ENCODE measurements at regions not wholly inside any gene's neighbourhood (a gene's known extent, or its start where the extent isn't known, plus 50 kb on each side); places are given as distances from the start of the nearest gene placed in this dataset.
A peak's percentile ranks its signal among the peaks of the same experiment; 100 is the strongest.

GRCh38 chr11:134702827-134703226, 290.8 kb upstream of the B3GAT1 start (continued):
- TF ChIP-seq BORCS8-MEF2B (CRISPR knock-in tag; IDR thresholded peaks at IDR 0.05), result no peak

DNA sequence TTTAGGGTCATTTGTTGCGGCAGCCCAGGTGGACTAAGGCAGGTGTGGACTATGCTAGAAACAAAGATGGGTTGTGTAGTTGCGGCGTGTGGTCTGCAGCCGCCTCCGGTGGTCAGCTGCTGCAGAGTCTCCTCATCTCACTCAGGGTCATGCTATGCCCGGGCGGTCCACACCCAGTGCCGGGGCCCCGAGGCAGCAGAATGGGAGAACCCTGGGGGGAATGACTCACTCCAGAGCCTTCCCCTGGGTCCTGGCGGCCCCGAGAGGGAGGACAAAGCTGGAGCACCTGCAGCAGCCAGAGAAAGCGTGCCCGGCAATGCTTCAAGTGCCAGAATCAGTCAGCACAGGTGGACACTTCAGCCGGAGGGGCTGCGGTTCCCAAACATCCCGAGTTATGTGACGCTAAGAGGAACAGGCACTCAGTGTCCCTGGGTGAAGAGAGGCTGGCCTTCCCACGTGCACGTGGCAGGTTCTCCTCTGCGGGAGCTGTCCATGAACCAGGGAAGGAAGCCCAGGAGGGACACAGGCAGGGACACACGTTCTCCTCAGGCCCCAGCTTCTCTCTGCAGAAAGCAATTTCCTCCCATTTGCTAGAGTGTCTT, 289.6 kb upstream of the B3GAT1 start:
- DNase-seq (ENCODE audit: low spot score) (no peak), FAIRE-seq (no peak), ATAC-seq (no peak)
- CTCF ChIA-PET (ENCODE audit: low intra/inter-chr PET ratio, low total read pairs), result no interaction called here
- TF ChIP-seq ZNF263 (CRISPR knock-in tag; IDR thresholded peaks at IDR 0.05), result peak; percentile 40; the same call in 1 of the 2 replicates
- TF ChIP-seq ETV6 (CRISPR knock-in tag; conservative IDR thresholded peaks at IDR 0.05), result no peak
- no peak overlapping the region for H3K27ac ChIP-seq (ENCODE audit: extremely low read length, insufficient read depth, low read length)
- H3K4me1 ChIP-seq (ENCODE audit: insufficient read depth, low read length), result no peaks in the 10 kb centered on the region
- WGBS (ENCODE audit: low lambda C conversion rate), result 8% methylated on average over 5 of the region's 21 CpGs
- H3K4me2 ChIP-seq (ENCODE audit: low read depth, low read length), result no peak overlapping the region
- no peak overlapping the region for H3K9ac ChIP-seq (ENCODE audit: insufficient read depth, low read depth, low read length)
- peaks cover 0 to 8% of the 10 kb centered on the region in 2 experiments; a peak in 1 of 5 replicates for H3K27me3 ChIP-seq (ENCODE audit: control insufficient read depth in 1 of 2, insufficient read depth in 2 of 2, low read length in 2 of 2)
- H4K20me1 ChIP-seq (ENCODE audit: insufficient read depth, low read length), result no peaks in the 10 kb centered on the region
- no peaks in the 10 kb centered on the region for H3K36me3 ChIP-seq (replicated peaks in 1 of 2; ENCODE audit: control insufficient read depth in 1 of 2, insufficient read depth in 2 of 2, low read length in 2 of 2)
- H3K9me3 ChIP-seq (ENCODE audit: low read length), result no peaks in the 10 kb centered on the region
- POLR2A ChIA-PET, result no interaction called here
- intact Hi-C loops (cut with micrococcal nuclease; ENCODE audit: unreplicated experiment), result no loop called here
- H2AFZ ChIP-seq (ENCODE audit: low read length), result no peak overlapping the region
- no peak overlapping the region for H3K4me3 ChIP-seq (replicated peaks in 1 of 3; ENCODE audit: insufficient read depth in 1 of 3, low read depth in 2 of 3, low read length in 3 of 3)
- H3K79me2 ChIP-seq (ENCODE audit: insufficient read depth, low read length), result no peaks in the 10 kb centered on the region
- no TSS peak for BruUV-seq (replicated peaks)
- in situ Hi-C loops (cut with HindIII; ENCODE audit: extremely low pct_ligation_motif_present, low pct_unique_long_range_greater_than_20kb), result no loop called here

DNA sequence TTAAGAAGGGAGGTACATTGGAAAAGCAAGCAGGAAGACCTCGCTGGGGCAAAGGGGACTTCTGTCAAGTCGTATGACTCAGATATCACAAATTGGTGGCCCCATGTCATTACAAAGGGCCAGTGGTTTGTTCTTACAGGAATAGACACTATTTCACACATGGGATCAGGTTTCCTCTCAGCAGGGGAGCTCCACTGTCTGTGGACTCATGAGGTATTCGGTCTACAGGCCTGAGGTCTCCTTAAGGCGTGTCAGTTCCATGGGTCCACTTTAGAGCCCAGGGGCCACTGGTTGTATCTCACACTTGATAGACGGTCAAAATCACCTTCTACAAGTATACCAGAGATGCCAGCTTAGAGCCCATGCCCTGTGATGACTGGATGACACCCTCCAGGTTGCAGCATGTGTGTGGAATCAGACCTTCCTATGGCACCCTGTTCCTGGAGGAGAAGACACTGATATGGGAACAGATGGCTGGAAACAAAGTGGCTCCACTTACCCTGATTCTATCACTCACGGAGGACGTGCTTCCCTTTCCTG, 288.1 kb upstream of the B3GAT1 start:
- DNase-seq (ENCODE audit: low spot score) (no peak), FAIRE-seq (no peak), ATAC-seq (no peak)
- H3K9me3 ChIP-seq (ENCODE audit: low read length), result no peaks in the 10 kb centered on the region
- intact Hi-C loops (cut with micrococcal nuclease; ENCODE audit: unreplicated experiment), result no loop called here
- no peak overlapping the region for H2AFZ ChIP-seq (ENCODE audit: low read length)
- no peaks in the 10 kb centered on the region for H3K79me2 ChIP-seq (ENCODE audit: insufficient read depth, low read length)
- H3K27ac ChIP-seq (ENCODE audit: extremely low read length, insufficient read depth, low read length), result no peak overlapping the region
- TF ChIP-seq ZMYM2 (CRISPR knock-in tag; IDR thresholded peaks at IDR 0.05), result no peak
- no peak for TF ChIP-seq SAP130 (CRISPR knock-in tag; IDR thresholded peaks at IDR 0.05; ENCODE audit: low read depth)
- no peak for TF ChIP-seq MAF1 (CRISPR knock-in tag; IDR thresholded peaks at IDR 0.05; ENCODE audit: borderline replicate concordance)
- no peak for TF ChIP-seq REXO4 (CRISPR knock-in tag; IDR thresholded peaks at IDR 0.05; ENCODE audit: borderline replicate concordance)
- TF ChIP-seq SNRNP70 (IDR thresholded peaks at IDR 0.05; ENCODE audit: low read depth, low read length), result no peak
- TF ChIP-seq, protein P1, sequence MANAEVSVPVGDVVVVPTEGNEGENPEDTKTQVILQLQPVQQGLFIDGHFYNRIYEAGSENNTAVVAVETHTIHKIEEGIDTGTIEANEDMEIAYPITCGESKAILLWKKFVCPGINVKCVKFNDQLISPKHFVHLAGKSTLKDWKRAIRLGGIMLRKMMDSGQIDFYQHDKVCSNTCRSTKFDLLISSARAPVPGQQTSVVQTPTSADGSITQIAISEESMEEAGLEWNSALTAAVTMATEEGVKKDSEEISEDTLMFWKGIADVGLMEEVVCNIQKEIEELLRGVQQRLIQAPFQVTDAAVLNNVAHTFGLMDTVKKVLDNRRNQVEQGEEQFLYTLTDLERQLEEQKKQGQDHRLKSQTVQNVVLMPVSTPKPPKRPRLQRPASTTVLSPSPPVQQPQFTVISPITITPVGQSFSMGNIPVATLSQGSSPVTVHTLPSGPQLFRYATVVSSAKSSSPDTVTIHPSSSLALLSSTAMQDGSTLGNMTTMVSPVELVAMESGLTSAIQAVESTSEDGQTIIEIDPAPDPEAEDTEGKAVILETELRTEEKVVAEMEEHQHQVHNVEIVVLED (CRISPR knock-in tag; IDR thresholded peaks at IDR 0.05; ENCODE audit: borderline replicate concordance), result no peak
- no peaks in the 10 kb centered on the region for H4K20me1 ChIP-seq (ENCODE audit: insufficient read depth, low read length)
- 23% methylated on average over 6 of the region's 7 CpGs for WGBS (ENCODE audit: low lambda C conversion rate)
- no TSS peak for BruUV-seq (replicated peaks)
- ChIA-PET CTCF (ENCODE audit: low intra/inter-chr PET ratio, low total read pairs) (no interaction called here), POLR2A (no interaction called here)
- no peak overlapping the region for H3K4me3 ChIP-seq (replicated peaks in 1 of 3; ENCODE audit: insufficient read depth in 1 of 3, low read depth in 2 of 3, low read length in 3 of 3)
- no peaks in the 10 kb centered on the region for H3K36me3 ChIP-seq (replicated peaks in 1 of 2; ENCODE audit: control insufficient read depth in 1 of 2, insufficient read depth in 2 of 2, low read length in 2 of 2)
- no peaks in the 10 kb centered on the region for H3K4me1 ChIP-seq (ENCODE audit: insufficient read depth, low read length)
- H3K9ac ChIP-seq (ENCODE audit: insufficient read depth, low read depth, low read length), result no peak overlapping the region
- in situ Hi-C loops (cut with HindIII; ENCODE audit: extremely low pct_ligation_motif_present, low pct_unique_long_range_greater_than_20kb), result no loop called here
- no peak overlapping the region for H3K4me2 ChIP-seq (ENCODE audit: low read depth, low read length)
- peaks cover 0 to 8% of the 10 kb centered on the region in 2 experiments; a peak in 1 of 5 replicates for H3K27me3 ChIP-seq (ENCODE audit: control insufficient read depth in 1 of 2, insufficient read depth in 2 of 2, low read length in 2 of 2)
